Breast epithelium (tissue), 3 donors: ENCODE measurements at regions not wholly inside any gene's neighbourhood (a gene's known extent, or its start where the extent isn't known, plus 50 kb on each side); places are given as distances from the start of the nearest gene placed in this dataset.
"Not testable (repeated sequence)": the region's sequence is repeated elsewhere in the genome, so short reads cannot be mapped to it uniquely, and the experiment has no call there.

Experiments
- POLR2A ChIP-seq: fragments of 450-650 bp; IDR thresholded peaks from one replicate; pipeline ENCODE4 v1.6.1; 2016; ENCODE audit warnings: antibody characterized with exemption, mild to moderate bottlenecking, moderate library complexity
- POLR2AphosphoS5 ChIP-seq, 3 donors: sonication (generic); formaldehyde crosslinking; IDR thresholded peaks; one replicate each; pipeline ENCODE4 v1.6.1; 2017; ENCODE audit warnings: antibody characterized with exemption in 3 of 3
- TF ChIP-seq, protein P1 (sequence below), 3 donors: fragments of 450-650 bp; IDR thresholded peaks; one replicate each; pipeline ENCODE4 v1.5.1; 2016 to 2017; ENCODE audit warnings: antibody characterized with exemption in 3 of 3, mild to moderate bottlenecking in 3 of 3, moderate library complexity in 3 of 3

- TF ChIP-seq, protein P1, sequence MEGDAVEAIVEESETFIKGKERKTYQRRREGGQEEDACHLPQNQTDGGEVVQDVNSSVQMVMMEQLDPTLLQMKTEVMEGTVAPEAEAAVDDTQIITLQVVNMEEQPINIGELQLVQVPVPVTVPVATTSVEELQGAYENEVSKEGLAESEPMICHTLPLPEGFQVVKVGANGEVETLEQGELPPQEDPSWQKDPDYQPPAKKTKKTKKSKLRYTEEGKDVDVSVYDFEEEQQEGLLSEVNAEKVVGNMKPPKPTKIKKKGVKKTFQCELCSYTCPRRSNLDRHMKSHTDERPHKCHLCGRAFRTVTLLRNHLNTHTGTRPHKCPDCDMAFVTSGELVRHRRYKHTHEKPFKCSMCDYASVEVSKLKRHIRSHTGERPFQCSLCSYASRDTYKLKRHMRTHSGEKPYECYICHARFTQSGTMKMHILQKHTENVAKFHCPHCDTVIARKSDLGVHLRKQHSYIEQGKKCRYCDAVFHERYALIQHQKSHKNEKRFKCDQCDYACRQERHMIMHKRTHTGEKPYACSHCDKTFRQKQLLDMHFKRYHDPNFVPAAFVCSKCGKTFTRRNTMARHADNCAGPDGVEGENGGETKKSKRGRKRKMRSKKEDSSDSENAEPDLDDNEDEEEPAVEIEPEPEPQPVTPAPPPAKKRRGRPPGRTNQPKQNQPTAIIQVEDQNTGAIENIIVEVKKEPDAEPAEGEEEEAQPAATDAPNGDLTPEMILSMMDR (IDR thresholded peaks at IDR 0.05), result not testable (repeated sequence)
- not testable (repeated sequence) for TF ChIP-seq POLR2AphosphoS5 (IDR thresholded peaks at IDR 0.05); POLR2A
Observed at GRCh38 chr6:106723419-106723818, 94.0 kb downstream of the QRSL1 start.
